Hematopoietic multipotent progenitor cell treated with erythropoietin and hydrocortisone succinate and interleukin-3 and kit ligand, for 6 days (in vitro differentiated cells): ENCODE measurements at regions not wholly inside any gene's neighbourhood (a gene's known extent, or its start where the extent isn't known, plus 50 kb on each side); places are given as distances from the start of the nearest gene placed in this dataset.

Experiments
- DNase-seq: peaks from one replicate; pipeline ENCODE4 v3.0.0-alpha.2; 2015

GRCh38 chr9:89554307-89555035 is 50.3 kb upstream of the GADD45G start:
- no peak for DNase-seq

- no peak for DNase-seq
Observed at GRCh38 chr9:89553451-89554010, 51.3 kb upstream of the GADD45G start.

GRCh38 chr9:89550346-89550927 is 52.5 kb upstream of the SEMA4D start:
- no peak for DNase-seq

GRCh38 chr9:89549031-89549644 is 51.2 kb upstream of the SEMA4D start:
- DNase-seq, result peak; percentile 93

- peak; percentile 69 for DNase-seq
Observed at GRCh38 chr9:89548071-89548638, 50.2 kb upstream of the SEMA4D start.
